Gastrocnemius medialis (tissue), 4 donors: ENCODE measurements at regions not wholly inside any gene's neighbourhood (a gene's known extent, or its start where the extent isn't known, plus 50 kb on each side); places are given as distances from the start of the nearest gene placed in this dataset.
A peak's percentile ranks its signal among the peaks of the same experiment; 100 is the strongest.
"Not testable (repeated sequence)": the region's sequence is repeated elsewhere in the genome, so short reads cannot be mapped to it uniquely, and the experiment has no call there.

ENCODE experiments used
- ATAC-seq, 2 donors: fragments of 150-250 bp; one replicate each; pipeline ENCODE4 v1.9.1; 2016
- DNase-seq, 2 donors: peaks; one replicate each; pipeline ENCODE4 v3.0.0-alpha.2; 2019
- H3K27ac ChIP-seq, 4 donors: fragments of 200-600 bp; sonication (generic); 1 replicate in 1 of 4; 2 replicates in 3 of 4; pipeline ENCODE4 v1.5.1; 2016 to 2018; ENCODE audit warnings: mild to moderate bottlenecking in 2 of 4, moderate library complexity in 1 of 4
- H3K27me3 ChIP-seq, 3 donors: fragments of 200-600 bp; sonication (generic) in 2 of 3; 1 replicate in 1 of 3; 2 replicates in 2 of 3; pipeline versions ENCODE4 v1.5.1 to v1.6.0; 2016 to 2019; ENCODE audit warnings: mild to moderate bottlenecking in 1 of 3, moderate library complexity in 1 of 3
- H3K36me3 ChIP-seq, 2 donors: fragments of 200-600 bp; sonication (generic) in 1 of 2; one replicate each; pipeline ENCODE4 v1.5.1; 2017 to 2018
- H3K4me1 ChIP-seq, 2 donors: fragments of 200-600 bp; sonication (generic) in 1 of 2; one replicate each; pipeline ENCODE4 v1.5.1; 2016 to 2017; ENCODE audit warnings: mild to moderate bottlenecking in 2 of 2
- H3K4me3 ChIP-seq, 4 donors: fragments of 200-600 bp; sonication (generic) in 3 of 4; 1 replicate in 1 of 4; 2 replicates in 3 of 4; pipeline ENCODE4 v1.5.1; 2016 to 2019; ENCODE audit warnings: mild to moderate bottlenecking in 2 of 4
- H3K9me3 ChIP-seq, 3 donors: fragments of 200-600 bp; sonication (generic) in 2 of 3; 1 replicate in 1 of 3; 2 replicates in 2 of 3; pipeline ENCODE4 v1.5.1; 2016 to 2019
- CTCF ChIP-seq, 5 experiments: fragments of 450-650 bp in 3 of 5; fragments of 200-600 bp in 2 of 5; sonication (generic) in 2 of 5; IDR thresholded peaks in 4 of 5; conservative IDR thresholded peaks in 1 of 5; 1 replicate in 4 of 5; 2 replicates in 1 of 5; pipeline ENCODE4 v1.5.1; 2016 to 2019; ENCODE audit warnings: antibody characterized with exemption in 5 of 5, mild to moderate bottlenecking in 3 of 5, moderate library complexity in 3 of 5
- POLR2A ChIP-seq, 2 donors: fragments of 450-650 bp; IDR thresholded peaks; one replicate each; pipeline ENCODE4 v1.6.1; 2017; ENCODE audit warnings: antibody characterized with exemption in 2 of 2, mild to moderate bottlenecking in 2 of 2, moderate library complexity in 2 of 2
- in situ Hi-C, 4 donors: fragments of 200-750 bp; cut with MboI; loops; one replicate each; pipeline versions ENCODE4 v1.15.0 to v1.8.0; 2017; ENCODE audit warnings: low sequenced_read_pairs in 4 of 4
- intact Hi-C: fragments of 100-400 bp; cut with DNase I; formaldehyde crosslinking; loops from one replicate; pipeline ENCODE4 v1.15.1; 2023; ENCODE audit warnings: low total_unique reads

GRCh38 chr15:20357481-20358065 is 184.0 kb downstream of the GOLGA6L6 start:
- Histone ChIP-seq H3K27ac (no peak overlapping the region), H3K27me3 (no peaks in the 10 kb centered on the region), H3K4me1 (no peaks in the 10 kb centered on the region), H3K36me3 (no peaks in the 10 kb centered on the region), H3K9me3 (no peaks in the 10 kb centered on the region), H3K4me3 (no peak overlapping the region)
- intact Hi-C loops (no loop called here), in situ Hi-C loops (no loop called here)
- TF ChIP-seq CTCF (IDR thresholded peaks at IDR 0.05 in 4 of 5, conservative IDR thresholded peaks at IDR 0.05 in 1 of 5) (no peak), POLR2A (IDR thresholded peaks at IDR 0.05) (no peak)
- ATAC-seq (no peak), DNase-seq (no peak)

- intact Hi-C loops = no loop called here
- no peak for DNase-seq
- Histone ChIP-seq H3K27me3 (no peaks in the 10 kb centered on the region), H3K27ac (no peak overlapping the region), H3K4me1 (no peaks in the 10 kb centered on the region), H3K4me3 (no peak overlapping the region), H3K9me3 (no peaks in the 10 kb centered on the region), H3K36me3 (no peaks in the 10 kb centered on the region)
- in situ Hi-C loops = no loop called here
- TF ChIP-seq CTCF (IDR thresholded peaks at IDR 0.05 in 4 of 5, conservative IDR thresholded peaks at IDR 0.05 in 1 of 5) = no peak
- TF ChIP-seq POLR2A (IDR thresholded peaks at IDR 0.05) = no peak
- peak in 1 of 2 donors; percentile 24 for ATAC-seq
These were observed 184.6 kb downstream of the GOLGA6L6 start for GRCh38 chr15:20356911-20357480.

GRCh38 chr15:20356444-20356910 is 185.1 kb downstream of the GOLGA6L6 start:
- Histone ChIP-seq H3K36me3 (no peaks in the 10 kb centered on the region), H3K4me1 (no peaks in the 10 kb centered on the region), H3K27me3 (no peaks in the 10 kb centered on the region), H3K27ac (no peak overlapping the region), H3K9me3 (no peaks in the 10 kb centered on the region), H3K4me3 (no peak overlapping the region)
- intact Hi-C loops = no loop called here
- in situ Hi-C loops = no loop called here
- no peak for ATAC-seq
- DNase-seq = peak in 1 of 2 donors; percentile 15
- no peak for TF ChIP-seq POLR2A (IDR thresholded peaks at IDR 0.05)
- TF ChIP-seq CTCF (IDR thresholded peaks at IDR 0.05 in 4 of 5, conservative IDR thresholded peaks at IDR 0.05 in 1 of 5) = peak; percentile 13 to 72 (median 58)

- ATAC-seq (no peak), DNase-seq (no peak)
- Histone ChIP-seq H3K27ac (no peak overlapping the region), H3K4me3 (no peak overlapping the region), H3K4me1 (no peaks in the 10 kb centered on the region), H3K9me3 (no peaks in the 10 kb centered on the region), H3K36me3 (no peaks in the 10 kb centered on the region), H3K27me3 (no peaks in the 10 kb centered on the region)
- TF ChIP-seq CTCF (IDR thresholded peaks at IDR 0.05 in 4 of 5, conservative IDR thresholded peaks at IDR 0.05 in 1 of 5) = no peak
- no peak for TF ChIP-seq POLR2A (IDR thresholded peaks at IDR 0.05)
- intact Hi-C loops (no loop called here), in situ Hi-C loops (no loop called here)
These were observed 186.2 kb downstream of the GOLGA6L6 start for GRCh38 chr15:20355256-20355868.

- H3K9me3 ChIP-seq, in situ Hi-C loops, ATAC-seq, intact Hi-C loops, H3K27ac ChIP-seq, H3K36me3 ChIP-seq, H3K27me3 ChIP-seq, H3K4me3 ChIP-seq, DNase-seq, H3K4me1 ChIP-seq: not testable (repeated sequence)
These were observed 186.7 kb downstream of the GOLGA6L6 start for GRCh38 chr15:20354884-20355223.
